ENCODE measurements at regions not wholly inside any gene's neighbourhood (a gene's known extent, or its start where the extent isn't known, plus 50 kb on each side); places are given as distances from the start of the nearest gene placed in this dataset.

DNA sequence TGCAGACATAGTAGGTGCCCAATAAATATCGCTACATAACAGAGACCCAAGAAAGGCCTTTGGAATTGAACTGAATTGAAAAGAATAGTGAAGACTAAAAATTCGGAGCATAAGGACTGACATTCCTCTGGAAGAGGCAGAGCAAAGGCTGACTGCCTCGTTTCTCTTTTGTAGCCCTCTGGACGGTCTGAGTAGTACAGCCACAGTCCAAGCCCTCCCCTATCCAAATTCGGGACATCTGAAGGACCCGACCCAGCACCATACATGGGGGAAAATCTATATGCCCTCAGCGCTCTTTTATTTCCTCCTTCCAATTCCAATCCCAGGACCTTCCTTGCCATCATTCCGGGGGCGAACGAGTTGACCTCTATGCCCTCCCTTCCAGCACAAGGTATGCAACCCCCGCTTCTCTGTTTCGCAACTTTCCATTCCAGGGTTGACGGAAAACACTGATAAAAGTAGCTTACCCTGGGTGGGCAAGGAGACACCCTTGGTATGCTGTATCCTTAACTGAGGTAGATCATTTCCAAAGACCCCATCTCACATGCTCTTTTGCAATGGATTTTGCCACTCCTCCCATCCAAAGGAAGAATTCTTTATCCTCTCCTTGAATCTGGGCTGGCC is 127.4 kb upstream of the MAP1LC3B2 start:
- peak overlapping the region; percentile 82 for H3K27ac ChIP-seq (ENCODE audit: low read length)
- ATAC-seq (no peak), DNase-seq (ENCODE audit: low read depth, low spot score) (no peak)
- TF ChIP-seq SIN3A (IDR thresholded peaks at IDR 0.05; ENCODE audit: borderline replicate concordance, insufficient read depth, low read depth, low read length): no peak
- TF ChIP-seq, protein P1, sequence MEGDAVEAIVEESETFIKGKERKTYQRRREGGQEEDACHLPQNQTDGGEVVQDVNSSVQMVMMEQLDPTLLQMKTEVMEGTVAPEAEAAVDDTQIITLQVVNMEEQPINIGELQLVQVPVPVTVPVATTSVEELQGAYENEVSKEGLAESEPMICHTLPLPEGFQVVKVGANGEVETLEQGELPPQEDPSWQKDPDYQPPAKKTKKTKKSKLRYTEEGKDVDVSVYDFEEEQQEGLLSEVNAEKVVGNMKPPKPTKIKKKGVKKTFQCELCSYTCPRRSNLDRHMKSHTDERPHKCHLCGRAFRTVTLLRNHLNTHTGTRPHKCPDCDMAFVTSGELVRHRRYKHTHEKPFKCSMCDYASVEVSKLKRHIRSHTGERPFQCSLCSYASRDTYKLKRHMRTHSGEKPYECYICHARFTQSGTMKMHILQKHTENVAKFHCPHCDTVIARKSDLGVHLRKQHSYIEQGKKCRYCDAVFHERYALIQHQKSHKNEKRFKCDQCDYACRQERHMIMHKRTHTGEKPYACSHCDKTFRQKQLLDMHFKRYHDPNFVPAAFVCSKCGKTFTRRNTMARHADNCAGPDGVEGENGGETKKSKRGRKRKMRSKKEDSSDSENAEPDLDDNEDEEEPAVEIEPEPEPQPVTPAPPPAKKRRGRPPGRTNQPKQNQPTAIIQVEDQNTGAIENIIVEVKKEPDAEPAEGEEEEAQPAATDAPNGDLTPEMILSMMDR (IDR thresholded peaks at IDR 0.05): no peak
- TF ChIP-seq TCF7L2 (IDR thresholded peaks at IDR 0.05; ENCODE audit: low read depth, low read length): no peak
- TF ChIP-seq, protein P2, sequence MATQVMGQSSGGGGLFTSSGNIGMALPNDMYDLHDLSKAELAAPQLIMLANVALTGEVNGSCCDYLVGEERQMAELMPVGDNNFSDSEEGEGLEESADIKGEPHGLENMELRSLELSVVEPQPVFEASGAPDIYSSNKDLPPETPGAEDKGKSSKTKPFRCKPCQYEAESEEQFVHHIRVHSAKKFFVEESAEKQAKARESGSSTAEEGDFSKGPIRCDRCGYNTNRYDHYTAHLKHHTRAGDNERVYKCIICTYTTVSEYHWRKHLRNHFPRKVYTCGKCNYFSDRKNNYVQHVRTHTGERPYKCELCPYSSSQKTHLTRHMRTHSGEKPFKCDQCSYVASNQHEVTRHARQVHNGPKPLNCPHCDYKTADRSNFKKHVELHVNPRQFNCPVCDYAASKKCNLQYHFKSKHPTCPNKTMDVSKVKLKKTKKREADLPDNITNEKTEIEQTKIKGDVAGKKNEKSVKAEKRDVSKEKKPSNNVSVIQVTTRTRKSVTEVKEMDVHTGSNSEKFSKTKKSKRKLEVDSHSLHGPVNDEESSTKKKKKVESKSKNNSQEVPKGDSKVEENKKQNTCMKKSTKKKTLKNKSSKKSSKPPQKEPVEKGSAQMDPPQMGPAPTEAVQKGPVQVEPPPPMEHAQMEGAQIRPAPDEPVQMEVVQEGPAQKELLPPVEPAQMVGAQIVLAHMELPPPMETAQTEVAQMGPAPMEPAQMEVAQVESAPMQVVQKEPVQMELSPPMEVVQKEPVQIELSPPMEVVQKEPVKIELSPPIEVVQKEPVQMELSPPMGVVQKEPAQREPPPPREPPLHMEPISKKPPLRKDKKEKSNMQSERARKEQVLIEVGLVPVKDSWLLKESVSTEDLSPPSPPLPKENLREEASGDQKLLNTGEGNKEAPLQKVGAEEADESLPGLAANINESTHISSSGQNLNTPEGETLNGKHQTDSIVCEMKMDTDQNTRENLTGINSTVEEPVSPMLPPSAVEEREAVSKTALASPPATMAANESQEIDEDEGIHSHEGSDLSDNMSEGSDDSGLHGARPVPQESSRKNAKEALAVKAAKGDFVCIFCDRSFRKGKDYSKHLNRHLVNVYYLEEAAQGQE (IDR thresholded peaks at IDR 0.05; ENCODE audit: insufficient read depth in 1 of 2, low read depth in 2 of 2, low read length in 1 of 2): no peak
- TF ChIP-seq POLR2AphosphoS5 (IDR thresholded peaks at IDR 0.05; ENCODE audit: low read depth, low read length): no peak
- intact Hi-C loops (cut with micrococcal nuclease; ENCODE audit: unreplicated experiment): no loop called here
- POLR2A ChIA-PET: no interaction called here
- no peaks in the 10 kb centered on the region; the same call in 1 of the 2 replicates for H3K9me3 ChIP-seq (ENCODE audit: control insufficient read depth, insufficient read depth, low read depth, low read length)
- peaks cover 46% of the 10 kb centered on the region for H3K4me1 ChIP-seq (ENCODE audit: control insufficient read depth, insufficient read depth, low read length)
- in situ Hi-C loops (cut with HindIII; ENCODE audit: low pct_unique_long_range_greater_than_20kb, low sequenced_read_pairs): no loop called here
- BruUV-seq (replicated peaks): no TSS peak
- CTCF ChIA-PET: no interaction called here
- no peak overlapping the region for H3K4me3 ChIP-seq (ENCODE audit: low read depth in 2 of 2, low read length in 2 of 2)
- H3K27me3 ChIP-seq (ENCODE audit: control insufficient read depth, insufficient read depth, low read length): no peaks in the 10 kb centered on the region
- no peaks in the 10 kb centered on the region for H3K36me3 ChIP-seq (ENCODE audit: control insufficient read depth, insufficient read depth, low read length)

DNA sequence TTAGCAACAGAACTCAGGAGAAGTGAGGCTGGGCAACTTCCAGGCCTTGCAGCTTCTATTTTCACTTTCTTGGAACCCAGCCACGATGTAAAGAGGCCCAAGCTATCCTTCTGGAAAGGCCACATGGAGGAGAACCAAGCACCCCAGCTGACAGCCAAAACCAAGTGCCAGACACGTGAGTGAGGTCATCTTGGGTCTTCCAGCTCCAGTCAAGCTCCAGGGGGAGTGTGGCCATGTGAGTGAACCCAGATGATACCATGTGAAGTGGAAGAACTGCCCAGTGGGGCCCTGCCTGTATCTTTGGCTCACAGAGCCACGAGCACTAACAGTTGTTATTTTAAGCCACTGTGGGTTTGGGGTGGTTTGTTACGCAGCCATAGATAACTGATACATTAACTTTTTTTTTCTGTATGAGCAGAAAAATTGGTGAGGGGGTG is 126.8 kb upstream of the MAP1LC3B2 start:
- H3K27ac ChIP-seq (ENCODE audit: low read length): peak overlapping the region; percentile 82
- TF ChIP-seq SIN3A (IDR thresholded peaks at IDR 0.05; ENCODE audit: borderline replicate concordance, insufficient read depth, low read depth, low read length) (no peak), TCF7L2 (IDR thresholded peaks at IDR 0.05; ENCODE audit: low read depth, low read length) (no peak), POLR2AphosphoS5 (IDR thresholded peaks at IDR 0.05; ENCODE audit: low read depth, low read length) (no peak)
- TF ChIP-seq, protein P1 (IDR thresholded peaks at IDR 0.05): no peak
- TF ChIP-seq, protein P2 (IDR thresholded peaks at IDR 0.05; ENCODE audit: insufficient read depth in 1 of 2, low read depth in 2 of 2, low read length in 1 of 2): no peak
- H3K9me3 ChIP-seq (ENCODE audit: control insufficient read depth, insufficient read depth, low read depth, low read length): no peaks in the 10 kb centered on the region; the same call in 1 of the 2 replicates
- in situ Hi-C loops (cut with HindIII; ENCODE audit: low pct_unique_long_range_greater_than_20kb, low sequenced_read_pairs) (no loop called here), intact Hi-C loops (cut with micrococcal nuclease; ENCODE audit: unreplicated experiment) (no loop called here)
- H3K4me3 ChIP-seq (ENCODE audit: low read depth in 2 of 2, low read length in 2 of 2): no peak overlapping the region
- ChIA-PET POLR2A (no interaction called here), CTCF (no interaction called here)
- H3K27me3 ChIP-seq (ENCODE audit: control insufficient read depth, insufficient read depth, low read length): no peaks in the 10 kb centered on the region
- H3K4me1 ChIP-seq (ENCODE audit: control insufficient read depth, insufficient read depth, low read length): peaks cover 45% of the 10 kb centered on the region
- no peak for DNase-seq (ENCODE audit: low read depth, low spot score)
- H3K36me3 ChIP-seq (ENCODE audit: control insufficient read depth, insufficient read depth, low read length): no peaks in the 10 kb centered on the region
- ATAC-seq: no peak
- no TSS peak for BruUV-seq (replicated peaks)

Data from Panc1 (cell line).